ENCODE measurements at regions not wholly inside any gene's neighbourhood (a gene's known extent, or its start where the extent isn't known, plus 50 kb on each side); places are given as distances from the start of the nearest gene placed in this dataset.
"Not testable (repeated sequence)": the region's sequence is repeated elsewhere in the genome, so short reads cannot be mapped to it uniquely, and the experiment has no call there.

- no peak for DNase-seq
These were observed 58.3 kb downstream of the PDHA2 start for GRCh38 chr4:95898226-95898625.

- DNase-seq = no peak
These were observed 69.3 kb downstream of the PDHA2 start for GRCh38 chr4:95909211-95909610.

- DNase-seq = peak; percentile 21
These were observed 70.9 kb downstream of the PDHA2 start for GRCh38 chr4:95910749-95911148.

- DNase-seq = no peak
These were observed 81.6 kb downstream of the PDHA2 start for GRCh38 chr4:95921470-95921869.

- DNase-seq = peak; percentile 2
These were observed 89.7 kb downstream of the PDHA2 start for GRCh38 chr4:95929448-95930064.

- DNase-seq = no peak
These were observed 99.2 kb downstream of the PDHA2 start for GRCh38 chr4:95939141-95939540.

- DNase-seq = no peak
These were observed 109.4 kb downstream of the PDHA2 start for GRCh38 chr4:95949136-95949765.

GRCh38 chr4:95949808-95950207 is 109.9 kb downstream of the PDHA2 start:
- no peak for DNase-seq

GRCh38 chr4:95952538-95952937 is 112.6 kb downstream of the PDHA2 start:
- DNase-seq = not testable (repeated sequence)

GRCh38 chr4:95956094-95956493 is 116.2 kb downstream of the PDHA2 start:
- DNase-seq = no peak

GRCh38 chr4:95957054-95957453 is 117.2 kb downstream of the PDHA2 start:
- no peak for DNase-seq

GRCh38 chr4:95957759-95958158 is 117.9 kb downstream of the PDHA2 start:
- no peak for DNase-seq

GRCh38 chr4:95959182-95959581 is 119.3 kb downstream of the PDHA2 start:
- no peak for DNase-seq

- DNase-seq = no peak
These were observed 119.7 kb downstream of the PDHA2 start for GRCh38 chr4:95959633-95960032.

GRCh38 chr4:95963456-95963855 is 123.6 kb downstream of the PDHA2 start:
- DNase-seq = no peak

GRCh38 chr4:95979961-95980876 is 140.3 kb downstream of the PDHA2 start:
- DNase-seq = no peak

GRCh38 chr4:95980877-95981360 is 141.0 kb downstream of the PDHA2 start:
- DNase-seq = no peak

- DNase-seq = no peak
These were observed 141.7 kb downstream of the PDHA2 start for GRCh38 chr4:95981591-95981990.

- DNase-seq = no peak
These were observed 142.6 kb downstream of the PDHA2 start for GRCh38 chr4:95982516-95982915.

GRCh38 chr4:95984081-95984480 is 144.2 kb downstream of the PDHA2 start:
- no peak for DNase-seq

- no peak for DNase-seq
These were observed 145.2 kb downstream of the PDHA2 start for GRCh38 chr4:95985051-95985450.

- DNase-seq = no peak
These were observed 146.1 kb downstream of the PDHA2 start for GRCh38 chr4:95985791-95986550.

GRCh38 chr4:95987851-95988250 is 148.0 kb downstream of the PDHA2 start:
- no peak for DNase-seq

Data from NCI-H82 (cell line).